AG09309 (cell line): ENCODE measurements at regions not wholly inside any gene's neighbourhood (a gene's known extent, or its start where the extent isn't known, plus 50 kb on each side); places are given as distances from the start of the nearest gene placed in this dataset.
"Not testable (repeated sequence)": the region's sequence is repeated elsewhere in the genome, so short reads cannot be mapped to it uniquely, and the experiment has no call there.

ENCODE experiments used
- DNase-seq: peaks from one replicate; pipeline ENCODE4 v3.0.0-alpha.2; 2010; ENCODE audit warnings: low read depth
- H3K4me3 ChIP-seq: 2 replicates; pipeline ENCODE4 v1.5.1; 2011; ENCODE audit warnings: mild to moderate bottlenecking, low read depth, low read length, moderate library complexity; ENCODE audit not compliant: control insufficient read depth
- CTCF ChIP-seq: IDR thresholded peaks from 2 replicates; pipeline ENCODE4 v1.5.1; 2011; ENCODE audit warnings: mild to moderate bottlenecking, low read depth, low read length, inconsistent platforms; ENCODE audit not compliant: insufficient read depth, control insufficient read depth; ENCODE audit errors: missing control alignments

DNA sequence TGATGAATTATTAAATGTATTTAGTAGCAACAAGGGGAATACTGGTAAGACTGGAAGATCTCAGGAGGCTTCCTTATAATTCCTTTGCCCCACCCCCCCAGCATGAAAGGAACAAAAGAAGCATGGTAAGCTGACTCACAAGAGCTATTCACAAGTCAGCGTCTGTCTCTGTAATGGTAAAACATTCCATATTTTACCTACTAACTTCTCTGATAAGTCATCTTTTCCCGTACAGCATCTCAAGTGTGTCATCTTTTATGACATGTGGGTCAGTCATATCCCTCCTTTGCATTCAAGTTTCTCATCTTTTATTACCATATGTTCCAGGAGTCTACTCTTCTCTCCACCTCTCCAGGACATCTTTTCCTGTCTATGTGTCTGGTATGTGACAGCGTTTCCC, 241.3 kb downstream of the PLA2G4A start:
- TF ChIP-seq CTCF, result no peak
- DNase-seq, result no peak
- H3K4me3 ChIP-seq, result no peak overlapping the region

GRCh38 chr1:187072262-187073034, 243.7 kb downstream of the PLA2G4A start:
- peak overlapping the region; percentile 30 for H3K4me3 ChIP-seq
- DNase-seq, result not testable (repeated sequence)

- not testable (repeated sequence) for DNase-seq
- peak overlapping the region; percentile 30 for H3K4me3 ChIP-seq
Observed at GRCh38 chr1:187073035-187073560, 244.3 kb downstream of the PLA2G4A start.

DNA sequence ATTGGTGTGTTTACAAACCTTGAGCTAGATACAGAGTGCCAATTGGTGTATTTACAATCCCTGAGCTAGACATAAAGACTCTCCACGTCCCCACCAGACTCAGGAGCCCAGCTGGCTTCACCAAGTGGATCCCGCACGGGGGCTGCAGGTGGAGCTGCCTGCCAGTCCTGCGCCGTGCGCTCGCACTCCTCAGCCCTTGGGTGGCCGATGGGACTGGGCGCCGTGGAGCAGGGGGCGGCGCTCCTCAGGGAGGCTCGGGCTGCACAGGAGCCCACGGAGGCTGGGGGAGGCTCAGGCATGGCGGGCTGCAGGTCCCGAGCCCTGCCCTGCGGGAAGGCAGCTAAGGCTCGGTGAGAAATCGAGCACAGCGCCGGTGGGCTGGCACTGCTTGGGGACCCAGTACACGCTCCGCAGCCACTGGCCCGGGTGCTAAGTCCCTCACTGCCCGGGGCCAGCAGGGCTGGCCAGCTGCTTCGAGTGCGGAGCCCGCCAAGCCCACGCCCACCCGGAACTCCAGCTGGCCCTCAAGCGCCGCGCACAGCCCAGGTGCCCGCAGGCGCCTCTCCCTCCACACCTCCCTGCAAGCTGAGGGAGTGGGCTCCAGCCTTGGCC, 245.0 kb downstream of the PLA2G4A start:
- not testable (repeated sequence) for H3K4me3 ChIP-seq, DNase-seq

GRCh38 chr1:187074445-187075048, 245.8 kb downstream of the PLA2G4A start:
- H3K4me3 ChIP-seq, result no peak overlapping the region
- no peak for TF ChIP-seq CTCF
- no peak for DNase-seq

- no peak for TF ChIP-seq CTCF
- no peak for DNase-seq
- no peak overlapping the region for H3K4me3 ChIP-seq
Observed at GRCh38 chr1:187076922-187077321, 248.2 kb downstream of the PLA2G4A start.

- no peak for DNase-seq
- TF ChIP-seq CTCF, result no peak
Observed at GRCh38 chr1:187078321-187078720, 249.6 kb downstream of the PLA2G4A start.

DNA sequence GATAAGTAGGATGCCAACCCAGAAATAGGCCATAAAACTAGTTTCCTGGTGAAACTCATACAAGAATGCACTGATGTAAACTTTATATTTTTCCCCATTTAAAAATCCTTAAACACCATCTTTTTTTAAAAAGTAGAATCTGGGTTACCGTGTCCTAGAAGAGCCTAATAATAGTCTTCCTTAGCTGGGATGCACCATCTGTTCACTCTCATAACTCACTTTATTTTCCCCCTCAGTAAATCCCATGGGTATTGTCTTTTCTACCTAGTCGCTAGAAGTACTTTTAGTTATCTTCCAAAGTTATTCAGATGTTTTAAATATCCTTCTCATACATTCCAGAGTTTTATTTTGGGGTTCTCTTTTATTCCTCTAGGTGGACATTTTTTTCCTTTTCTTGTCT, 250.2 kb downstream of the PLA2G4A start:
- H3K4me3 ChIP-seq, result no peak overlapping the region
- DNase-seq, result no peak
- no peak for TF ChIP-seq CTCF

More at GRCh38 chr1:187078321-187078720, 249.6 kb downstream of the PLA2G4A start:
- no peak overlapping the region for H3K4me3 ChIP-seq
